OCI-LY7 (cell line): ENCODE measurements at regions not wholly inside any gene's neighbourhood (a gene's known extent, or its start where the extent isn't known, plus 50 kb on each side); places are given as distances from the start of the nearest gene placed in this dataset.

Source experiments
- BruUV-seq: library from RNA; stranded (reverse); fragments of 400-500 nt; replicated peaks from 2 replicates; lab custom pipeline; 2021; lab: Mats Ljungman, UMichigan
- CTCF ChIA-PET: fragments of 300-600 bp; sonication (Branson Sonifier 250); formaldehyde crosslinking; loops from one replicate; lab custom pipeline; 2022; ENCODE audit warnings: antibody characterized with exemption; ENCODE audit not compliant: unreplicated experiment; lab: Charles Lee
- POLR2A ChIA-PET: fragments of 300-600 bp; sonication (Branson Sonifier 250); formaldehyde crosslinking; loops from one replicate; lab custom pipeline; 2022; ENCODE audit warnings: antibody characterized with exemption; lab: Charles Lee
- DNase-seq: peaks from one replicate; pipeline ENCODE4 v3.0.0-alpha.2; 2015; ENCODE audit warnings: low spot score
- H2AFZ ChIP-seq: fragments of 200-600 bp; sonication (generic), shearing (Covaris generic); 2 replicates; pipeline ENCODE4 v1.6.1; 2014; ENCODE audit warnings: mild to moderate bottlenecking, antibody characterized with exemption, low read length, moderate library complexity
- H3K27ac ChIP-seq: fragments of 200-600 bp; sonication (generic); 2 replicates; pipeline ENCODE4 v1.5.1; 2014; ENCODE audit warnings: mixed run types, low read depth, mild to moderate bottlenecking, moderate library complexity, low read length, inconsistent platforms; ENCODE audit not compliant: poor library complexity, severe bottlenecking
- H3K36me3 ChIP-seq: fragments of 200-600 bp; sonication (generic); 2 replicates; pipeline ENCODE4 v1.6.1; 2014; ENCODE audit warnings: mild to moderate bottlenecking, antibody characterized with exemption, low read length, moderate library complexity, mixed read lengths; ENCODE audit not compliant: insufficient read depth
- H3K4me1 ChIP-seq: fragments of 200-600 bp; sonication (generic); 2 replicates; pipeline ENCODE4 v1.5.1; 2014; ENCODE audit warnings: mild to moderate bottlenecking, low read length; ENCODE audit not compliant: insufficient read depth, poor library complexity, severe bottlenecking
- H3K4me2 ChIP-seq: fragments of 200-600 bp; sonication (generic); 2 replicates; pipeline ENCODE4 v1.6.1; 2014; ENCODE audit warnings: mild to moderate bottlenecking, low read length
- H3K4me3 ChIP-seq: fragments of 200-600 bp; sonication (generic); 2 replicates; pipeline ENCODE4 v1.5.1; 2014; ENCODE audit warnings: mild to moderate bottlenecking, low read depth, low read length; ENCODE audit not compliant: poor library complexity, severe bottlenecking
- H3K79me2 ChIP-seq: fragments of 200-600 bp; sonication (generic); 2 replicates; pipeline ENCODE4 v1.6.1; 2016; ENCODE audit warnings: low read depth, mild to moderate bottlenecking, low read length, moderate library complexity, mixed read lengths; ENCODE audit not compliant: insufficient read depth
- H3K9me2 ChIP-seq: fragments of 200-600 bp; sonication (generic); 2 replicates; pipeline ENCODE4 v1.6.1; 2016; ENCODE audit warnings: mild to moderate bottlenecking, low read length, mixed read lengths; ENCODE audit not compliant: insufficient read depth
- H3K9me3 ChIP-seq: fragments of 200-600 bp; sonication (generic); 2 replicates; pipeline ENCODE4 v1.6.1; 2014; ENCODE audit warnings: mild to moderate bottlenecking, mixed run types, low read length, mixed read lengths
- H4K20me1 ChIP-seq: fragments of 200-600 bp; sonication (generic); 2 replicates; pipeline ENCODE4 v1.6.1; 2014; ENCODE audit warnings: mild to moderate bottlenecking, antibody characterized with exemption, low read length, moderate library complexity, mixed read lengths; ENCODE audit not compliant: insufficient read depth
- EZH2phosphoT487 ChIP-seq: fragments of 200-600 bp; sonication (generic); IDR thresholded peaks from 2 replicates; pipeline ENCODE4 v1.6.1; 2018; ENCODE audit warnings: low read depth, borderline replicate concordance, mild to moderate bottlenecking, mixed run types, antibody characterized with exemption, low read length, moderate library complexity, mixed read lengths
- intact Hi-C: fragments of 100-400 bp; cut with micrococcal nuclease; formaldehyde crosslinking; loops from one replicate; pipeline ENCODE4 v1.10.0; 2022; ENCODE audit not compliant: unreplicated experiment
- TF ChIP-seq, protein P1 (sequence below): fragments of 200-600 bp; sonication (generic); conservative IDR thresholded peaks from 2 replicates; pipeline ENCODE4 v1.5.1; 2014; ENCODE audit warnings: mild to moderate bottlenecking, antibody characterized with exemption, low read length, moderate library complexity, mixed read lengths

GRCh38 chr20:51154708-51155690, 132.1 kb upstream of the KCNG1 start:
- Histone ChIP-seq H3K4me3 (no peak overlapping the region), H3K79me2 (no peaks in the 10 kb centered on the region), H3K4me2 (no peak overlapping the region), H3K4me1 (no peaks in the 10 kb centered on the region), H3K36me3 (no peaks in the 10 kb centered on the region), H3K9me2 (no peaks in the 10 kb centered on the region), H4K20me1 (no peaks in the 10 kb centered on the region), H3K27ac (no peak overlapping the region), H2AFZ (no peak overlapping the region), H3K9me3 (no peaks in the 10 kb centered on the region)
- BruUV-seq = no TSS peak
- DNase-seq = no peak
- intact Hi-C loops = no loop called here
- no peak for TF ChIP-seq EZH2phosphoT487
- TF ChIP-seq, protein P1, sequence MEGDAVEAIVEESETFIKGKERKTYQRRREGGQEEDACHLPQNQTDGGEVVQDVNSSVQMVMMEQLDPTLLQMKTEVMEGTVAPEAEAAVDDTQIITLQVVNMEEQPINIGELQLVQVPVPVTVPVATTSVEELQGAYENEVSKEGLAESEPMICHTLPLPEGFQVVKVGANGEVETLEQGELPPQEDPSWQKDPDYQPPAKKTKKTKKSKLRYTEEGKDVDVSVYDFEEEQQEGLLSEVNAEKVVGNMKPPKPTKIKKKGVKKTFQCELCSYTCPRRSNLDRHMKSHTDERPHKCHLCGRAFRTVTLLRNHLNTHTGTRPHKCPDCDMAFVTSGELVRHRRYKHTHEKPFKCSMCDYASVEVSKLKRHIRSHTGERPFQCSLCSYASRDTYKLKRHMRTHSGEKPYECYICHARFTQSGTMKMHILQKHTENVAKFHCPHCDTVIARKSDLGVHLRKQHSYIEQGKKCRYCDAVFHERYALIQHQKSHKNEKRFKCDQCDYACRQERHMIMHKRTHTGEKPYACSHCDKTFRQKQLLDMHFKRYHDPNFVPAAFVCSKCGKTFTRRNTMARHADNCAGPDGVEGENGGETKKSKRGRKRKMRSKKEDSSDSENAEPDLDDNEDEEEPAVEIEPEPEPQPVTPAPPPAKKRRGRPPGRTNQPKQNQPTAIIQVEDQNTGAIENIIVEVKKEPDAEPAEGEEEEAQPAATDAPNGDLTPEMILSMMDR = no peak
- POLR2A ChIA-PET = interaction anchor here (1.1 kb wide), 1 partner anchor 77 kb away, joined by 3 read pairs; no protein-coding TSS in a partner anchor
- CTCF ChIA-PET = interaction anchor here (0.5 kb wide), 1 partner anchor 720 kb away, joined by 3 read pairs; no protein-coding TSS in a partner anchor

- no peak overlapping the region for H2AFZ ChIP-seq
- no peak for TF ChIP-seq EZH2phosphoT487
- TF ChIP-seq, protein P1 = no peak
- H4K20me1 ChIP-seq = no peaks in the 10 kb centered on the region
- no peaks in the 10 kb centered on the region for H3K4me1 ChIP-seq
- no peaks in the 10 kb centered on the region for H3K9me2 ChIP-seq
- H3K4me3 ChIP-seq = no peak overlapping the region
- no peaks in the 10 kb centered on the region for H3K79me2 ChIP-seq
- ChIA-PET CTCF (interaction anchor here (0.5 kb wide), 1 partner anchor 719 kb away, joined by 3 read pairs; no protein-coding TSS in a partner anchor), POLR2A (interaction anchor here (1.1 kb wide), 1 partner anchor 78 kb away, joined by 3 read pairs; no protein-coding TSS in a partner anchor)
- H3K36me3 ChIP-seq = no peaks in the 10 kb centered on the region
- intact Hi-C loops = no loop called here
- no peak for DNase-seq
- no TSS peak for BruUV-seq
- no peak overlapping the region for H3K27ac ChIP-seq
- H3K4me2 ChIP-seq = no peak overlapping the region
- H3K9me3 ChIP-seq = no peaks in the 10 kb centered on the region
Measured at GRCh38 chr20:51153867-51154707, 131.2 kb upstream of the KCNG1 start.
